ENCODE measurements at regions not wholly inside any gene's neighbourhood (a gene's known extent, or its start where the extent isn't known, plus 50 kb on each side); places are given as distances from the start of the nearest gene placed in this dataset.

GRCh38 chr16:9374061-9374460, 282.6 kb downstream of the HAPSTR1 start:
- Histone ChIP-seq H3K9me3 (replicated peaks; ENCODE audit: insufficient read depth, low read length) (no peaks in the 10 kb centered on the region), H3K27ac (ENCODE audit: low read length) (no peak overlapping the region), H3F3A (ENCODE audit: insufficient read depth, low read length) (no peaks in the 10 kb centered on the region), H3K9me2 (replicated peaks; ENCODE audit: insufficient read depth, low read length) (no peaks in the 10 kb centered on the region), H3K4me1 (ENCODE audit: low read length) (no peaks in the 10 kb centered on the region), H3K9ac (ENCODE audit: low read length) (no peak overlapping the region), H3K4me2 (ENCODE audit: low read depth, low read length) (no peak overlapping the region), H3K27me3 (replicated peaks; ENCODE audit: insufficient read depth, low read length) (no peaks in the 10 kb centered on the region), H4K20me1 (ENCODE audit: insufficient read depth, low read length) (no peaks in the 10 kb centered on the region), H3K79me2 (ENCODE audit: low read length) (no peaks in the 10 kb centered on the region), H3K36me3 (replicated peaks; ENCODE audit: insufficient read depth, low read length) (no peaks in the 10 kb centered on the region), H3K4me3 (ENCODE audit: low read length) (no peak overlapping the region), H2AFZ (ENCODE audit: low read length) (no peak overlapping the region)
- DNase-seq: no peak
- TF ChIP-seq EZH2 (optimal IDR thresholded peaks at IDR 0.05; ENCODE audit: low read depth, low read length): no peak
- TF ChIP-seq, protein P1, sequence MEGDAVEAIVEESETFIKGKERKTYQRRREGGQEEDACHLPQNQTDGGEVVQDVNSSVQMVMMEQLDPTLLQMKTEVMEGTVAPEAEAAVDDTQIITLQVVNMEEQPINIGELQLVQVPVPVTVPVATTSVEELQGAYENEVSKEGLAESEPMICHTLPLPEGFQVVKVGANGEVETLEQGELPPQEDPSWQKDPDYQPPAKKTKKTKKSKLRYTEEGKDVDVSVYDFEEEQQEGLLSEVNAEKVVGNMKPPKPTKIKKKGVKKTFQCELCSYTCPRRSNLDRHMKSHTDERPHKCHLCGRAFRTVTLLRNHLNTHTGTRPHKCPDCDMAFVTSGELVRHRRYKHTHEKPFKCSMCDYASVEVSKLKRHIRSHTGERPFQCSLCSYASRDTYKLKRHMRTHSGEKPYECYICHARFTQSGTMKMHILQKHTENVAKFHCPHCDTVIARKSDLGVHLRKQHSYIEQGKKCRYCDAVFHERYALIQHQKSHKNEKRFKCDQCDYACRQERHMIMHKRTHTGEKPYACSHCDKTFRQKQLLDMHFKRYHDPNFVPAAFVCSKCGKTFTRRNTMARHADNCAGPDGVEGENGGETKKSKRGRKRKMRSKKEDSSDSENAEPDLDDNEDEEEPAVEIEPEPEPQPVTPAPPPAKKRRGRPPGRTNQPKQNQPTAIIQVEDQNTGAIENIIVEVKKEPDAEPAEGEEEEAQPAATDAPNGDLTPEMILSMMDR (IDR thresholded peaks at IDR 0.05; ENCODE audit: low read length): no peak
- no peak for TF ChIP-seq EZH2phosphoT487 (IDR thresholded peaks at IDR 0.05; ENCODE audit: low read length)

DNA sequence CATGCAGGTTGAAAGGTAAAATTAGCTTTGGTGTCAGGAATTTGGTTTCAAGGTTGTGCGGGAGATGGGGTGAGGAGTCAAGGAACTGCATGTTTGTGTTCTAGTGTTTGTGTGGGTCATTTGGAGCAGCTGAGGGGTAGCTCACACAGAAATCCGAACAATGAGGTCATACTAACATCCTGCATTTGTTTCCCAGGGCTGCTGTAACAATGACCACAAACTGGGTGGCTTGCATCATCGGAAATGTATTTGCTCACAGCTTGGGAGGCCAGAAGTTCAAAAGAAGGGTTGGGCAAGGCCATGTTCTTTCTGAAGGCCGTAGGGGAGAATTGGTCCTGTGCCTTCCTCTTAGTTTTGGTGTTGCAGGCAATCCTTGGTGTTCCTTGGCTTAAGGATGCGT, 287.4 kb downstream of the HAPSTR1 start:
- Histone ChIP-seq H3K4me3 (ENCODE audit: low read length) (no peak overlapping the region), H3K27ac (ENCODE audit: low read length) (no peak overlapping the region), H3F3A (ENCODE audit: insufficient read depth, low read length) (no peaks in the 10 kb centered on the region), H3K79me2 (ENCODE audit: low read length) (no peaks in the 10 kb centered on the region), H3K27me3 (replicated peaks; ENCODE audit: insufficient read depth, low read length) (no peaks in the 10 kb centered on the region), H2AFZ (ENCODE audit: low read length) (no peak overlapping the region), H3K36me3 (replicated peaks; ENCODE audit: insufficient read depth, low read length) (no peaks in the 10 kb centered on the region), H3K9me2 (replicated peaks; ENCODE audit: insufficient read depth, low read length) (no peaks in the 10 kb centered on the region), H3K9me3 (replicated peaks; ENCODE audit: insufficient read depth, low read length) (no peaks in the 10 kb centered on the region), H3K9ac (ENCODE audit: low read length) (no peak overlapping the region), H4K20me1 (ENCODE audit: insufficient read depth, low read length) (no peaks in the 10 kb centered on the region), H3K4me1 (ENCODE audit: low read length) (no peaks in the 10 kb centered on the region), H3K4me2 (ENCODE audit: low read depth, low read length) (no peak overlapping the region)
- TF ChIP-seq EZH2 (optimal IDR thresholded peaks at IDR 0.05; ENCODE audit: low read depth, low read length) (no peak), EZH2phosphoT487 (IDR thresholded peaks at IDR 0.05; ENCODE audit: low read length) (no peak)
- TF ChIP-seq, protein P1 (IDR thresholded peaks at IDR 0.05; ENCODE audit: low read length): no peak
- no peak for DNase-seq

DNA sequence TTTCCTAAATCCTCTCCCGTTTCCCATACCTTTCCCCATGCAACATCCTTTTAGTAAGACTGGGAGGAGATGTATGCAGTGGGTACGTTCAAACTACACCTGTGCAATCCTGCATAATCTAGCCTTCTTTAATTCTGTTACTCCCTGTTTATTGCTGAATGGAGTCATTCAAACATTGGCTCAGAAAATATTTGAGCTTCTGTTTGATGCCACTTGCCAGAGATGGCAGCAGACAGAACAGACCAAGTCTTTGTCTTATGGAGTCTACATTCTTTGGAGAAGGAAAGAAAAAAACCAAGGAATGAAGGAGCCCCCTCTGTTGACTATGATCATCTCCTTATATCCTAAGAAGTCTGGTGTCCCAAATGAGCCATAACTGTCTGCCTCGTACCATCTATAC, 288.8 kb downstream of the HAPSTR1 start:
- H3K9me2 ChIP-seq (replicated peaks; ENCODE audit: insufficient read depth, low read length): no peaks in the 10 kb centered on the region
- H3K4me1 ChIP-seq (ENCODE audit: low read length): no peaks in the 10 kb centered on the region
- H3K9me3 ChIP-seq (replicated peaks; ENCODE audit: insufficient read depth, low read length): no peaks in the 10 kb centered on the region
- H4K20me1 ChIP-seq (ENCODE audit: insufficient read depth, low read length): no peaks in the 10 kb centered on the region
- no peak overlapping the region for H3K9ac ChIP-seq (ENCODE audit: low read length)
- H3K4me2 ChIP-seq (ENCODE audit: low read depth, low read length): no peak overlapping the region
- H3F3A ChIP-seq (ENCODE audit: insufficient read depth, low read length): no peaks in the 10 kb centered on the region
- TF ChIP-seq, protein P1 (IDR thresholded peaks at IDR 0.05; ENCODE audit: low read length): no peak
- no peak for TF ChIP-seq EZH2 (optimal IDR thresholded peaks at IDR 0.05; ENCODE audit: low read depth, low read length)
- TF ChIP-seq EZH2phosphoT487 (IDR thresholded peaks at IDR 0.05; ENCODE audit: low read length): no peak
- no peaks in the 10 kb centered on the region for H3K27me3 ChIP-seq (replicated peaks; ENCODE audit: insufficient read depth, low read length)
- DNase-seq: no peak
- H3K36me3 ChIP-seq (replicated peaks; ENCODE audit: insufficient read depth, low read length): no peaks in the 10 kb centered on the region
- no peak overlapping the region for H2AFZ ChIP-seq (ENCODE audit: low read length)
- H3K79me2 ChIP-seq (ENCODE audit: low read length): no peaks in the 10 kb centered on the region
- H3K27ac ChIP-seq (ENCODE audit: low read length): no peak overlapping the region
- H3K4me3 ChIP-seq (ENCODE audit: low read length): no peak overlapping the region
